GM18498 (cell line): ENCODE measurements at regions not wholly inside any gene's neighbourhood (a gene's known extent, or its start where the extent isn't known, plus 50 kb on each side); places are given as distances from the start of the nearest gene placed in this dataset.
A peak's percentile ranks its signal among the peaks of the same experiment; 100 is the strongest.

Experiments
- ATAC-seq: cut with Tn5 transposase; IDR thresholded peaks from one replicate; pipeline ENCODE4 v1.9.1; 2021; ENCODE audit warnings: mild to moderate bottlenecking, moderate library complexity; ENCODE audit not compliant: unreplicated experiment

- no peak for ATAC-seq
Observed at GRCh38 chr4:100084892-100085291, 105.4 kb downstream of the DDIT4L start.

- ATAC-seq = no peak
Observed at GRCh38 chr4:100083289-100083688, 107.0 kb downstream of the DDIT4L start.

GRCh38 chr4:100082852-100083251 is 107.4 kb downstream of the DDIT4L start:
- ATAC-seq = no peak

GRCh38 chr4:100081491-100081890 is 108.8 kb downstream of the DDIT4L start:
- ATAC-seq = no peak

- no peak for ATAC-seq
Observed at GRCh38 chr4:100079264-100079663, 111.0 kb downstream of the DDIT4L start.

GRCh38 chr4:100076753-100077152 is 113.5 kb downstream of the DDIT4L start:
- ATAC-seq = no peak

GRCh38 chr4:100075486-100076270 is 114.6 kb downstream of the DDIT4L start:
- no peak for ATAC-seq

GRCh38 chr4:100075056-100075455 is 115.2 kb downstream of the DDIT4L start:
- no peak for ATAC-seq

GRCh38 chr4:100071506-100071905 is 118.8 kb downstream of the DDIT4L start:
- no peak for ATAC-seq

GRCh38 chr4:100070868-100071267 is 119.4 kb downstream of the DDIT4L start:
- no peak for ATAC-seq

- no peak for ATAC-seq
Observed at GRCh38 chr4:100069207-100069606, 119.1 kb upstream of the H2AZ1 start.

- no peak for ATAC-seq
Observed at GRCh38 chr4:100067255-100067654, 117.2 kb upstream of the H2AZ1 start.

- no peak for ATAC-seq
Observed at GRCh38 chr4:100063355-100063754, 113.3 kb upstream of the H2AZ1 start.

GRCh38 chr4:100062921-100063320 is 112.8 kb upstream of the H2AZ1 start:
- no peak for ATAC-seq

GRCh38 chr4:100061835-100062234 is 111.8 kb upstream of the H2AZ1 start:
- ATAC-seq = no peak

GRCh38 chr4:100060765-100061416 is 110.8 kb upstream of the H2AZ1 start:
- ATAC-seq = peak; percentile 80

GRCh38 chr4:100059467-100059866 is 109.4 kb upstream of the H2AZ1 start:
- ATAC-seq = no peak

GRCh38 chr4:100056701-100057100 is 106.6 kb upstream of the H2AZ1 start:
- ATAC-seq = no peak

- no peak for ATAC-seq
Observed at GRCh38 chr4:100054071-100054470, 104.0 kb upstream of the H2AZ1 start.

- no peak for ATAC-seq
Observed at GRCh38 chr4:100049872-100050271, 99.8 kb upstream of the H2AZ1 start.

GRCh38 chr4:100042711-100043110 is 92.6 kb upstream of the H2AZ1 start:
- ATAC-seq = no peak

GRCh38 chr4:100042235-100042634 is 92.2 kb upstream of the H2AZ1 start:
- no peak for ATAC-seq
